Ishikawa (cell line): ENCODE measurements at regions not wholly inside any gene's neighbourhood (a gene's known extent, or its start where the extent isn't known, plus 50 kb on each side); places are given as distances from the start of the nearest gene placed in this dataset.

ENCODE experiments used
- CEBPB ChIP-seq: IDR thresholded peaks from 2 replicates; pipeline ENCODE4 v1.6.1; 2012
- CREB1 ChIP-seq: IDR thresholded peaks from 2 replicates; pipeline ENCODE4 v1.6.1; 2012; ENCODE audit warnings: low read depth
- EGR1 ChIP-seq: IDR thresholded peaks from 2 replicates; pipeline ENCODE4 v1.6.1; 2012
- EP300 ChIP-seq: IDR thresholded peaks from 2 replicates; pipeline ENCODE4 v1.6.1; 2012; ENCODE audit warnings: borderline replicate concordance
- FOXM1 ChIP-seq: IDR thresholded peaks from 2 replicates; pipeline ENCODE4 v1.6.1; 2012; ENCODE audit warnings: low read depth, borderline replicate concordance
- MAX ChIP-seq: IDR thresholded peaks from 2 replicates; pipeline ENCODE4 v1.6.1; 2012
- NFIC ChIP-seq: IDR thresholded peaks from 2 replicates; pipeline ENCODE4 v1.6.1; 2012
- RAD21 ChIP-seq: IDR thresholded peaks from 2 replicates; pipeline ENCODE4 v1.6.1; 2012; ENCODE audit warnings: low read depth
- REST ChIP-seq: IDR thresholded peaks from 2 replicates; pipeline ENCODE4 v1.6.1; 2012; ENCODE audit warnings: low read depth, mild to moderate bottlenecking
- TAF1 ChIP-seq: IDR thresholded peaks from 2 replicates; pipeline ENCODE4 v1.6.1; 2012; ENCODE audit warnings: low read depth, mild to moderate bottlenecking
- TCF12 ChIP-seq: IDR thresholded peaks from 2 replicates; pipeline ENCODE4 v1.6.1; 2012; ENCODE audit warnings: low read depth
- TEAD4 ChIP-seq: IDR thresholded peaks from 2 replicates; pipeline ENCODE4 v1.6.1; 2012
- USF1 ChIP-seq: IDR thresholded peaks from 2 replicates; pipeline ENCODE4 v1.6.1; 2012
- YY1 ChIP-seq: IDR thresholded peaks from 2 replicates; pipeline ENCODE4 v1.6.1; 2012; ENCODE audit warnings: low read depth
- ZBTB7A ChIP-seq: IDR thresholded peaks from 2 replicates; pipeline ENCODE4 v1.6.1; 2012; ENCODE audit warnings: low read depth

GRCh38 chr2:149857344-149857743 is 269.8 kb upstream of the MMADHC start:
- TF ChIP-seq YY1: no peak
- no peak for TF ChIP-seq CREB1
- no peak for TF ChIP-seq EP300
- no peak for TF ChIP-seq USF1
- no peak for TF ChIP-seq MAX
- TF ChIP-seq TEAD4: no peak
- TF ChIP-seq NFIC: no peak
- TF ChIP-seq REST: no peak
- no peak for TF ChIP-seq RAD21
- TF ChIP-seq EGR1: no peak
- TF ChIP-seq ZBTB7A: no peak
- TF ChIP-seq TAF1: no peak

- no peak for TF ChIP-seq EP300
- TF ChIP-seq TEAD4: no peak
- no peak for TF ChIP-seq MAX
- TF ChIP-seq ZBTB7A: no peak
- TF ChIP-seq FOXM1: no peak
- no peak for TF ChIP-seq YY1
- no peak for TF ChIP-seq EGR1
- no peak for TF ChIP-seq CREB1
- TF ChIP-seq RAD21: no peak
- no peak for TF ChIP-seq NFIC
- no peak for TF ChIP-seq TCF12
- no peak for TF ChIP-seq CEBPB
- no peak for TF ChIP-seq TAF1
Observed at GRCh38 chr2:149849591-149849990, 262.0 kb upstream of the MMADHC start.

GRCh38 chr2:149849136-149849535 is 261.6 kb upstream of the MMADHC start:
- no peak for TF ChIP-seq FOXM1
- TF ChIP-seq ZBTB7A: no peak
- no peak for TF ChIP-seq REST
- no peak for TF ChIP-seq EGR1

GRCh38 chr2:149841396-149841795 is 253.8 kb upstream of the MMADHC start:
- TF ChIP-seq MAX: no peak
- no peak for TF ChIP-seq EGR1
- TF ChIP-seq YY1: no peak
- no peak for TF ChIP-seq REST
- TF ChIP-seq NFIC: no peak
- no peak for TF ChIP-seq RAD21
- no peak for TF ChIP-seq FOXM1

GRCh38 chr2:149832324-149832723 is 244.7 kb upstream of the MMADHC start:
- no peak for TF ChIP-seq CREB1
- no peak for TF ChIP-seq EP300
- no peak for TF ChIP-seq MAX
- TF ChIP-seq RAD21: no peak
- TF ChIP-seq NFIC: no peak
